Panc1 (cell line): ENCODE measurements at regions not wholly inside any gene's neighbourhood (a gene's known extent, or its start where the extent isn't known, plus 50 kb on each side); places are given as distances from the start of the nearest gene placed in this dataset.

Source experiments
- ATAC-seq: fragments of 200-7000 bp; cut with Tn5 transposase; 2 replicates; pipeline ENCODE4 v1.9.1; 2020; ENCODE audit warnings: mild to moderate bottlenecking, moderate library complexity
- BruUV-seq: library from RNA; stranded (reverse); fragments of 400-500 nt; replicated peaks from 2 replicates; lab custom pipeline; 2021; lab: Mats Ljungman, UMichigan
- CTCF ChIA-PET: fragments of 300-600 bp; sonication (Branson Sonifier 250); formaldehyde crosslinking; loops from one replicate; lab custom pipeline; 2022; ENCODE audit warnings: antibody characterized with exemption; lab: Charles Lee
- POLR2A ChIA-PET: fragments of 300-600 bp; sonication (Branson Sonifier 250); formaldehyde crosslinking; loops from one replicate; lab custom pipeline; 2022; ENCODE audit warnings: antibody characterized with exemption; lab: Charles Lee
- DNase-seq: peaks from one replicate; pipeline ENCODE4 v3.0.0-alpha.2; 2010; ENCODE audit warnings: low read depth, low spot score
- H3K27ac ChIP-seq: 2 replicates; pipeline ENCODE4 v1.5.1; 2011; ENCODE audit warnings: mild to moderate bottlenecking, low read length, inconsistent platforms
- H3K27me3 ChIP-seq: fragments of 200-500 bp; sonication (Bioruptor generic); 2 replicates; pipeline ENCODE4 v1.6.0; 2014; ENCODE audit warnings: low read length, inconsistent platforms; ENCODE audit not compliant: control insufficient read depth, insufficient read depth
- H3K36me3 ChIP-seq: fragments of 200-500 bp; sonication (Bioruptor generic); 2 replicates; pipeline ENCODE4 v1.5.1; 2014; ENCODE audit warnings: inconsistent platforms, mild to moderate bottlenecking, low read length, moderate library complexity; ENCODE audit not compliant: control insufficient read depth, insufficient read depth
- H3K4me1 ChIP-seq: 2 replicates; pipeline ENCODE4 v1.5.1; 2011; ENCODE audit warnings: inconsistent platforms, mild to moderate bottlenecking, low read length, moderate library complexity; ENCODE audit not compliant: control insufficient read depth, insufficient read depth
- H3K4me3 ChIP-seq, 2 experiments: 2 replicates each; pipeline ENCODE4 v1.5.1; 2011 to 2012; ENCODE audit warnings: low read depth in 2 of 2, low read length in 2 of 2, mild to moderate bottlenecking in 2 of 2, inconsistent platforms in 1 of 2, moderate library complexity in 1 of 2
- H3K9me3 ChIP-seq: fragments of 200-500 bp; sonication (Bioruptor generic); 2 replicates; pipeline ENCODE4 v1.5.1; 2014; ENCODE audit warnings: low read depth, mild to moderate bottlenecking, inconsistent platforms, low read length, moderate library complexity; ENCODE audit not compliant: control insufficient read depth, insufficient read depth
- CTCF ChIP-seq: fragments of 450-650 bp; IDR thresholded peaks from 2 replicates; pipeline ENCODE4 v1.5.1; 2017; ENCODE audit warnings: mild to moderate bottlenecking
- POLR2AphosphoS5 ChIP-seq: IDR thresholded peaks from 2 replicates; pipeline ENCODE4 v1.6.1; 2012; ENCODE audit warnings: mild to moderate bottlenecking, low read depth, low read length, moderate library complexity
- REST ChIP-seq, 2 experiments: IDR thresholded peaks; 2 replicates each; pipeline ENCODE4 v1.6.1; 2011 to 2012; ENCODE audit warnings: low read depth in 2 of 2, control low read depth in 1 of 2, low read length in 1 of 2, mild to moderate bottlenecking in 1 of 2, moderate library complexity in 1 of 2; ENCODE audit not compliant: insufficient read depth in 1 of 2
- SIN3A ChIP-seq: IDR thresholded peaks from 2 replicates; pipeline ENCODE4 v1.6.1; 2012; ENCODE audit warnings: low read depth, mild to moderate bottlenecking, low read length, moderate library complexity, borderline replicate concordance; ENCODE audit not compliant: insufficient read depth
- TCF7L2 ChIP-seq: IDR thresholded peaks from 2 replicates; pipeline ENCODE4 v1.6.1; 2011; ENCODE audit warnings: mild to moderate bottlenecking, low read depth, low read length, inconsistent platforms
- in situ Hi-C: cut with HindIII; loops from 2 replicates; pipeline ENCODE4 v1.10.0; 2016; ENCODE audit warnings: low sequenced_read_pairs, low pct_unique_long_range_greater_than_20kb
- intact Hi-C: fragments of 100-400 bp; cut with micrococcal nuclease; formaldehyde crosslinking; loops from one replicate; pipeline ENCODE4 v1.10.0; 2022; ENCODE audit not compliant: unreplicated experiment

- DNase-seq (no peak), ATAC-seq (no peak)
- Histone ChIP-seq H3K27ac (no peak overlapping the region), H3K9me3 (peaks cover 5% of the 10 kb centered on the region; the same call in 1 of the 2 replicates), H3K36me3 (no peaks in the 10 kb centered on the region), H3K4me1 (no peaks in the 10 kb centered on the region), H3K4me3 (no peak overlapping the region), H3K27me3 (peaks cover 26% of the 10 kb centered on the region)
- CTCF ChIA-PET: no interaction called here
- no peak for TF ChIP-seq CTCF
- TF ChIP-seq TCF7L2: no peak
- no peak for TF ChIP-seq POLR2AphosphoS5
- TF ChIP-seq REST (IDR thresholded peaks at IDR 0.05; ENCODE audit: insufficient read depth in 1 of 2, low read depth in 2 of 2, low read length in 1 of 2): no peak
- no peak for TF ChIP-seq SIN3A
- intact Hi-C loops: no loop called here
- in situ Hi-C loops: no loop called here
- POLR2A ChIA-PET: no interaction called here
- no TSS peak for BruUV-seq
These were observed 62.0 kb upstream of the SIX3 start for GRCh38 chr2:44879269-44880124.

- ChIA-PET CTCF (no interaction called here), POLR2A (no interaction called here)
- H3K4me1 ChIP-seq: no peaks in the 10 kb centered on the region
- ATAC-seq: no peak
- H3K27ac ChIP-seq: no peak overlapping the region
- BruUV-seq: no TSS peak
- H3K9me3 ChIP-seq: peaks cover 5% of the 10 kb centered on the region; the same call in 1 of the 2 replicates
- no peak overlapping the region for H3K4me3 ChIP-seq
- DNase-seq: no peak
- intact Hi-C loops: no loop called here
- no peak for TF ChIP-seq TCF7L2
- no peak for TF ChIP-seq REST (IDR thresholded peaks at IDR 0.05; ENCODE audit: insufficient read depth in 1 of 2, low read depth in 2 of 2, low read length in 1 of 2)
- TF ChIP-seq POLR2AphosphoS5: no peak
- TF ChIP-seq SIN3A: no peak
- TF ChIP-seq CTCF: no peak
- peaks cover 26% of the 10 kb centered on the region for H3K27me3 ChIP-seq
- in situ Hi-C loops: no loop called here
- H3K36me3 ChIP-seq: no peaks in the 10 kb centered on the region
These were observed 61.4 kb upstream of the SIX3 start for GRCh38 chr2:44880125-44880483.
